Gastroesophageal sphincter (tissue), 3 donors: ENCODE measurements at regions not wholly inside any gene's neighbourhood (a gene's known extent, or its start where the extent isn't known, plus 50 kb on each side); places are given as distances from the start of the nearest gene placed in this dataset.

ENCODE experiments used
- EP300 ChIP-seq: sonication (generic); formaldehyde crosslinking; IDR thresholded peaks from one replicate; pipeline ENCODE4 v1.6.1; 2017; ENCODE audit warnings: antibody characterized with exemption, mild to moderate bottlenecking
- POLR2A ChIP-seq, 2 donors: fragments of 450-650 bp; IDR thresholded peaks; one replicate each; pipeline ENCODE4 v1.6.1; 2017; ENCODE audit warnings: antibody characterized with exemption in 2 of 2, mild to moderate bottlenecking in 2 of 2, moderate library complexity in 1 of 2
- TF ChIP-seq, protein P1 (sequence below), 4 experiments: fragments of 200-600 bp in 2 of 4; fragments of 450-650 bp in 2 of 4; sonication (generic) in 1 of 4; IDR thresholded peaks; one replicate each; pipeline ENCODE4 v1.5.1; 2017 to 2019; ENCODE audit warnings: antibody characterized with exemption in 4 of 4, mild to moderate bottlenecking in 2 of 4, moderate library complexity in 2 of 4

GRCh38 chr12:4153343-4153892 lies 120.1 kb upstream of the CCND2 start:
- TF ChIP-seq, protein P1, sequence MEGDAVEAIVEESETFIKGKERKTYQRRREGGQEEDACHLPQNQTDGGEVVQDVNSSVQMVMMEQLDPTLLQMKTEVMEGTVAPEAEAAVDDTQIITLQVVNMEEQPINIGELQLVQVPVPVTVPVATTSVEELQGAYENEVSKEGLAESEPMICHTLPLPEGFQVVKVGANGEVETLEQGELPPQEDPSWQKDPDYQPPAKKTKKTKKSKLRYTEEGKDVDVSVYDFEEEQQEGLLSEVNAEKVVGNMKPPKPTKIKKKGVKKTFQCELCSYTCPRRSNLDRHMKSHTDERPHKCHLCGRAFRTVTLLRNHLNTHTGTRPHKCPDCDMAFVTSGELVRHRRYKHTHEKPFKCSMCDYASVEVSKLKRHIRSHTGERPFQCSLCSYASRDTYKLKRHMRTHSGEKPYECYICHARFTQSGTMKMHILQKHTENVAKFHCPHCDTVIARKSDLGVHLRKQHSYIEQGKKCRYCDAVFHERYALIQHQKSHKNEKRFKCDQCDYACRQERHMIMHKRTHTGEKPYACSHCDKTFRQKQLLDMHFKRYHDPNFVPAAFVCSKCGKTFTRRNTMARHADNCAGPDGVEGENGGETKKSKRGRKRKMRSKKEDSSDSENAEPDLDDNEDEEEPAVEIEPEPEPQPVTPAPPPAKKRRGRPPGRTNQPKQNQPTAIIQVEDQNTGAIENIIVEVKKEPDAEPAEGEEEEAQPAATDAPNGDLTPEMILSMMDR (IDR thresholded peaks at IDR 0.05) = no peak
- TF ChIP-seq POLR2A (IDR thresholded peaks at IDR 0.05) = no peak
- TF ChIP-seq EP300 = no peak
